Loucy (cell line): ENCODE measurements at regions not wholly inside any gene's neighbourhood (a gene's known extent, or its start where the extent isn't known, plus 50 kb on each side); places are given as distances from the start of the nearest gene placed in this dataset.

Experiments used
- CTCF ChIP-seq: fragments of 200-600 bp; sonication (generic); conservative IDR thresholded peaks from 2 replicates; pipeline ENCODE4 v1.5.1; 2014; ENCODE audit warnings: mild to moderate bottlenecking, antibody characterized with exemption, low read length
- EZH2phosphoT487 ChIP-seq: fragments of 200-600 bp; IDR thresholded peaks from 2 replicates; pipeline ENCODE4 v1.6.1; 2018; ENCODE audit warnings: antibody characterized with exemption, mild to moderate bottlenecking, moderate library complexity, borderline replicate concordance

- TF ChIP-seq CTCF (no peak), EZH2phosphoT487 (no peak)
Measured at GRCh38 chr6:144341831-144342527, 56.8 kb downstream of the UTRN start.
